ENCODE measurements at regions not wholly inside any gene's neighbourhood (a gene's known extent, or its start where the extent isn't known, plus 50 kb on each side); places are given as distances from the start of the nearest gene placed in this dataset.

GRCh38 chr7:68235937-68236336 is 1239.3 kb downstream of the TYW1 start:
- Histone ChIP-seq H3K4me3 (no peak overlapping the region), H3K36me3 (no peaks in the 10 kb centered on the region), H3K27ac (no peak overlapping the region), H3K9me3 (peaks cover 0 to 5% (median 0%) of the 10 kb centered on the region in 3 donors), H3K27me3 (no peaks in the 10 kb centered on the region), H3K4me1 (no peaks in the 10 kb centered on the region)
- WGBS, 2 donors (ENCODE audit: low coverage in 1 of 2), result 88 to 89% methylated on average over 1 of the region's 1 CpG
- no peak for ATAC-seq
- TF ChIP-seq POLR2AphosphoS5 (IDR thresholded peaks at IDR 0.05), result no peak
- no peak for TF ChIP-seq POLR2A (IDR thresholded peaks at IDR 0.05)
- TF ChIP-seq, protein P1, sequence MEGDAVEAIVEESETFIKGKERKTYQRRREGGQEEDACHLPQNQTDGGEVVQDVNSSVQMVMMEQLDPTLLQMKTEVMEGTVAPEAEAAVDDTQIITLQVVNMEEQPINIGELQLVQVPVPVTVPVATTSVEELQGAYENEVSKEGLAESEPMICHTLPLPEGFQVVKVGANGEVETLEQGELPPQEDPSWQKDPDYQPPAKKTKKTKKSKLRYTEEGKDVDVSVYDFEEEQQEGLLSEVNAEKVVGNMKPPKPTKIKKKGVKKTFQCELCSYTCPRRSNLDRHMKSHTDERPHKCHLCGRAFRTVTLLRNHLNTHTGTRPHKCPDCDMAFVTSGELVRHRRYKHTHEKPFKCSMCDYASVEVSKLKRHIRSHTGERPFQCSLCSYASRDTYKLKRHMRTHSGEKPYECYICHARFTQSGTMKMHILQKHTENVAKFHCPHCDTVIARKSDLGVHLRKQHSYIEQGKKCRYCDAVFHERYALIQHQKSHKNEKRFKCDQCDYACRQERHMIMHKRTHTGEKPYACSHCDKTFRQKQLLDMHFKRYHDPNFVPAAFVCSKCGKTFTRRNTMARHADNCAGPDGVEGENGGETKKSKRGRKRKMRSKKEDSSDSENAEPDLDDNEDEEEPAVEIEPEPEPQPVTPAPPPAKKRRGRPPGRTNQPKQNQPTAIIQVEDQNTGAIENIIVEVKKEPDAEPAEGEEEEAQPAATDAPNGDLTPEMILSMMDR (IDR thresholded peaks at IDR 0.05), result no peak
- no peak for TF ChIP-seq EP300 (IDR thresholded peaks at IDR 0.05)

DNA sequence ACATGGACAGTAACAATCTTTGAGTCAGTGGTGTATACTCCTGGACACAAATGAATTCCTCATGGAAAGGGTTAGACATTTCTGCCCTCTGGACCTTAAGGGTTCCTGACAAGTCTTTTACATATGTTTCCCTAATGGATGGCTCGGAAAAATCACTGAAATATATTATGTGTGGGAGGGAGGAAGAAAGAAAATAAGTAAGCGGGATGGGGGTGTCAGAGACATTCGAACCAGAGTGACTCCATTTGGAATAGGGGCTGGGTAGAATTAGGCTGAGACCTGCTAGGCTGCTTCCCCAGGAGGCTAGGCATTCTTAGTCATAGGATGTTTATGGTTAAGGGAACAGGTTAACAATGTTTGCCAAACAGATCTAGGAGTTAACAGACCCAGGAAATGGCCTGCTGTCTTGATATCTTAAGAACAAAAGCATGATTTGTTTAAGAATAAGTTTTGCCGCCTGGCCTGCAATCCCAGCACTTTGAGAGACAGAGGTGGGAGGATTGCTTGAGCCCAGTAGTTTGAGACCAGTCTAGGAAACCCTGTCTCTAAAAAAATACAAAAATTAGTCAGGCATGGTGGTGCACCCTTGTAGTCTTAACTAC is 1241.7 kb downstream of the TYW1 start:
- H3K36me3 ChIP-seq, result no peaks in the 10 kb centered on the region
- TF ChIP-seq POLR2AphosphoS5 (IDR thresholded peaks at IDR 0.05), result no peak
- TF ChIP-seq, protein P1 (IDR thresholded peaks at IDR 0.05), result no peak
- TF ChIP-seq EP300 (IDR thresholded peaks at IDR 0.05), result no peak
- no peak for TF ChIP-seq POLR2A (IDR thresholded peaks at IDR 0.05)
- H3K9me3 ChIP-seq, result peaks cover 0 to 11% (median 0%) of the 10 kb centered on the region in 3 donors
- ATAC-seq, result no peak
- WGBS, 2 donors (ENCODE audit: low coverage in 1 of 2), result 65 to 71% methylated on average over 2 to 4 of the region's 4 CpGs
- H3K27ac ChIP-seq, result no peak overlapping the region
- no peak overlapping the region for H3K4me3 ChIP-seq
- H3K4me1 ChIP-seq, result no peaks in the 10 kb centered on the region
- no peaks in the 10 kb centered on the region for H3K27me3 ChIP-seq

- H3K4me1 ChIP-seq, result no peaks in the 10 kb centered on the region
- no peaks in the 10 kb centered on the region for H3K36me3 ChIP-seq
- peaks cover 0 to 11% (median 0%) of the 10 kb centered on the region in 3 donors for H3K9me3 ChIP-seq
- H3K27me3 ChIP-seq, result no peaks in the 10 kb centered on the region
- no peak overlapping the region for H3K27ac ChIP-seq
- no peak for TF ChIP-seq EP300 (IDR thresholded peaks at IDR 0.05)
- TF ChIP-seq POLR2AphosphoS5 (IDR thresholded peaks at IDR 0.05), result no peak
- TF ChIP-seq POLR2A (IDR thresholded peaks at IDR 0.05), result no peak
- TF ChIP-seq, protein P1 (IDR thresholded peaks at IDR 0.05), result no peak
- no peak for ATAC-seq
- no peak overlapping the region for H3K4me3 ChIP-seq
- WGBS, 2 donors (ENCODE audit: low coverage in 1 of 2), result 73 to 90% methylated on average over 2 of the region's 2 CpGs
Observed at GRCh38 chr7:68243128-68243527, 1246.5 kb downstream of the TYW1 start.

- peaks cover 0 to 11% (median 0%) of the 10 kb centered on the region in 3 donors for H3K9me3 ChIP-seq
- TF ChIP-seq POLR2AphosphoS5 (IDR thresholded peaks at IDR 0.05), result no peak
- TF ChIP-seq EP300 (IDR thresholded peaks at IDR 0.05), result no peak
- TF ChIP-seq, protein P1 (IDR thresholded peaks at IDR 0.05), result no peak
- no peak for TF ChIP-seq POLR2A (IDR thresholded peaks at IDR 0.05)
- 43 to 74% methylated on average over 7 of the region's 7 CpGs for WGBS, 2 donors (ENCODE audit: low coverage in 1 of 2)
- no peaks in the 10 kb centered on the region for H3K36me3 ChIP-seq
- no peak overlapping the region for H3K27ac ChIP-seq
- no peaks in the 10 kb centered on the region for H3K27me3 ChIP-seq
- no peak overlapping the region for H3K4me3 ChIP-seq
- H3K4me1 ChIP-seq, result no peaks in the 10 kb centered on the region
- ATAC-seq, result no peak
Observed at GRCh38 chr7:68244389-68244788, 1247.8 kb downstream of the TYW1 start.

DNA sequence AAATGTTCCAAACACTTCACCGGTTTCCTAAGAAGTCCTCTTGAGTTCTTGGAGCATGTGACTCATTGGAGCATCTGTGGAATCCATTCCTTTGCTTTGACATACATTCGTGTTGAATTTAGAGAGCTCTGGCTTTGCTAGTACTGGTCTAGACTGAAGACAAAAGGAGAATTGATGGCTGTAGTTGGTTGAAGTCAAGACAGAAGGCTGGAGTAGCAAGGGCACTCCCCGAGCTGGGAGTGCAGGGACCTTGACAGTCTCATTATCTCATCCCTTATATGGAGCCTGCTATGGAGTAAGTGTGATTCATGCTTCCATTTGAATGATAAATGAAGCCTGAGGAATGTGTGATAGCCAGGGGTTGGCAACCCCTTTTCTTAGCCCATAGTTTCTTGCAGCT is 1249.1 kb downstream of the TYW1 start:
- 25 to 40% methylated on average over 1 to 3 of the region's 3 CpGs for WGBS, 2 donors (ENCODE audit: low coverage in 1 of 2)
- TF ChIP-seq, protein P1 (IDR thresholded peaks at IDR 0.05), result no peak
- no peak for TF ChIP-seq POLR2AphosphoS5 (IDR thresholded peaks at IDR 0.05)
- Histone ChIP-seq H3K9me3 (peaks cover 0 to 9% (median 0%) of the 10 kb centered on the region in 3 donors), H3K27ac (no peak overlapping the region), H3K4me1 (no peaks in the 10 kb centered on the region), H3K27me3 (no peaks in the 10 kb centered on the region), H3K4me3 (no peak overlapping the region), H3K36me3 (no peaks in the 10 kb centered on the region)
- no peak for ATAC-seq

All from gastroesophageal sphincter (tissue), 4 donors.